ENCODE measurements at regions not wholly inside any gene's neighbourhood (a gene's known extent, or its start where the extent isn't known, plus 50 kb on each side); places are given as distances from the start of the nearest gene placed in this dataset.

- Mint-ChIP-seq H3K27ac (no peak overlapping the region), H3K4me1 (ENCODE audit: low read depth) (no peaks in the 10 kb centered on the region), H3K9me3 (no peaks in the 10 kb centered on the region), H3K27me3 (ENCODE audit: insufficient read depth) (no peaks in the 10 kb centered on the region), H3K36me3 (ENCODE audit: low read depth) (no peaks in the 10 kb centered on the region), H3K4me3 (no peak overlapping the region)
- intact Hi-C loops (cut with micrococcal nuclease): no loop called here
- no peak for DNase-seq (ENCODE audit: low spot score)
Measured at GRCh38 chr1:4060850-4061249, 160.8 kb upstream of the C1orf174 start.

- no peak for DNase-seq (ENCODE audit: low spot score)
- intact Hi-C loops (cut with micrococcal nuclease): no loop called here
Measured at GRCh38 chr1:4061521-4062031, 161.5 kb upstream of the C1orf174 start.

DNA sequence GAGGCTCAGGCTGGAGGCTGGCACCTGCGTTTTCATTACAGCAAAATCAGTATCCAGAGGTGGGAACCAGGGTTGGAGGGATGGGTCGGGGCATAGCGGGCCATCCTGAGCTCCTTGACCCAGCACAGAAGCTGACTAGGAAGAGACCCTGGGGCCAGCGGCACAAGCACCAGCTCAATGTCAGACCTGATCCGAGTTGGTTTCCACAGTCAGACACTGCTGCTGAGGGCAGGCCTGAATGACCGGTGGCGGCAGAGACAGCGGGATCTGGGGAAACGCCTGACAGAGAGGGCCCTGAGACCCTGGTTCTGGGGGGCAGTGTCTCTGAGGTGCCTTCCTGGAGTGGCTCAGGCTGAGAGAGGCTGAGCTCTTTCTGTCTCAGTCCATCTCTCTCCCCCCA is 162.0 kb upstream of the C1orf174 start:
- no peak overlapping the region for H3K27ac Mint-ChIP-seq
- no peak for DNase-seq (ENCODE audit: low spot score)
- H3K4me3 Mint-ChIP-seq: no peak overlapping the region
- no peaks in the 10 kb centered on the region for H3K27me3 Mint-ChIP-seq (ENCODE audit: insufficient read depth)
- H3K4me1 Mint-ChIP-seq (ENCODE audit: low read depth): no peaks in the 10 kb centered on the region
- no peaks in the 10 kb centered on the region for H3K36me3 Mint-ChIP-seq (ENCODE audit: low read depth)
- intact Hi-C loops (cut with micrococcal nuclease): no loop called here
- H3K9me3 Mint-ChIP-seq: no peaks in the 10 kb centered on the region

More at GRCh38 chr1:4061521-4062031, 161.5 kb upstream of the C1orf174 start:
- Mint-ChIP-seq H3K36me3 (ENCODE audit: low read depth) (no peaks in the 10 kb centered on the region), H3K4me1 (ENCODE audit: low read depth) (no peaks in the 10 kb centered on the region), H3K9me3 (no peaks in the 10 kb centered on the region), H3K4me3 (no peak overlapping the region), H3K27me3 (ENCODE audit: insufficient read depth) (no peaks in the 10 kb centered on the region), H3K27ac (no peak overlapping the region)

- Mint-ChIP-seq H3K4me3 (no peak overlapping the region), H3K27me3 (ENCODE audit: insufficient read depth) (no peaks in the 10 kb centered on the region), H3K36me3 (ENCODE audit: low read depth) (no peaks in the 10 kb centered on the region), H3K4me1 (ENCODE audit: low read depth) (no peaks in the 10 kb centered on the region), H3K9me3 (no peaks in the 10 kb centered on the region), H3K27ac (no peak overlapping the region)
- DNase-seq (ENCODE audit: low spot score): no peak
- intact Hi-C loops (cut with micrococcal nuclease): no loop called here
Measured at GRCh38 chr1:4062560-4062959, 162.5 kb upstream of the C1orf174 start.

DNA sequence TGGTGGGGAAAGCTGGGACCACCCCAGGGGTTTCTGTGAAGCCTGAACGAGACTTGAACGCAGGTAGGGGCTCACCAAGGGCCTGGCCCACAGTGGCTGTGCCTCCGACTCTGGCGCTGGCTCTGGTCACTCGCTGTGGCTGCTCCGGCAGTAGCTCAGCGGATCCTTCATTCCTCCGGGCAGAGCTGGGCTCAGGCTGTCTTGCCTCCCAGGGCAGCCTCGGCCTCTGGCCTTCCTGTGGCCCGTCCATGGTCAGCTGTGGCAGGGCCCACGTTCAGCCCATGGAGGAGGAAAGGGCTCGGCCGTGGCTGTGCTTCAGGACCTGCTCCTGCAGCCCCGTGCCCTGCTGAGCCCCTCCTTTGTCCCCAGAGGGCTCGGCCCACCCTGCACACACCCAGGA is 162.9 kb upstream of the C1orf174 start:
- no peaks in the 10 kb centered on the region for H3K9me3 Mint-ChIP-seq
- no peak for DNase-seq (ENCODE audit: low spot score)
- H3K36me3 Mint-ChIP-seq (ENCODE audit: low read depth): no peaks in the 10 kb centered on the region
- H3K27ac Mint-ChIP-seq: no peak overlapping the region
- H3K27me3 Mint-ChIP-seq (ENCODE audit: insufficient read depth): no peaks in the 10 kb centered on the region
- H3K4me3 Mint-ChIP-seq: no peak overlapping the region
- intact Hi-C loops (cut with micrococcal nuclease): no loop called here
- H3K4me1 Mint-ChIP-seq (ENCODE audit: low read depth): no peaks in the 10 kb centered on the region

DNA sequence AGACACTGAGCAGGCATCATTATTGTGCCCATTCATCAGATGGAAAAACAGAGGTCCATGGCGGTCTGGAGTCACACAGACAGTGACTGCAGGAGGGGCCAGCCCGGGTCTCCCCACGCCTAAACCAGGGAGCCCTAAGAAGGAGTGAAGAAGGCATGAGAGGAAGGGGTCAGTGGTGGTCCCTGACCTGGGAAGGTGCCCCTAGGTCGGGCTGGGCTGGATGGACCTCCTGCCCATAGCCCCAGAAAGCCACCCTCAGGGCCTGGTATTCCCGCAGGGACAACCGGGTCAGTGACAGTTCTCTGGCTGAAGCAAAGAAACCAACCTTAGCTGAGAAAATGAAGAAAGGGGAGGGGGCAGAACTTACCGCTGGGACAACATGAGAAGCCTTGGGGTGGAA is 163.4 kb upstream of the C1orf174 start:
- H3K27me3 Mint-ChIP-seq (ENCODE audit: insufficient read depth): no peaks in the 10 kb centered on the region
- H3K27ac Mint-ChIP-seq: no peak overlapping the region
- DNase-seq (ENCODE audit: low spot score): no peak
- H3K9me3 Mint-ChIP-seq: no peaks in the 10 kb centered on the region
- H3K36me3 Mint-ChIP-seq (ENCODE audit: low read depth): no peaks in the 10 kb centered on the region
- intact Hi-C loops (cut with micrococcal nuclease): no loop called here
- no peak overlapping the region for H3K4me3 Mint-ChIP-seq
- H3K4me1 Mint-ChIP-seq (ENCODE audit: low read depth): no peaks in the 10 kb centered on the region

- Mint-ChIP-seq H3K27me3 (ENCODE audit: insufficient read depth) (no peaks in the 10 kb centered on the region), H3K9me3 (no peaks in the 10 kb centered on the region), H3K4me3 (no peak overlapping the region), H3K27ac (no peak overlapping the region), H3K36me3 (ENCODE audit: low read depth) (no peaks in the 10 kb centered on the region), H3K4me1 (ENCODE audit: low read depth) (no peaks in the 10 kb centered on the region)
- intact Hi-C loops (cut with micrococcal nuclease): no loop called here
- DNase-seq (ENCODE audit: low spot score): no peak
Measured at GRCh38 chr1:4064150-4064889, 164.2 kb upstream of the C1orf174 start.

DNA sequence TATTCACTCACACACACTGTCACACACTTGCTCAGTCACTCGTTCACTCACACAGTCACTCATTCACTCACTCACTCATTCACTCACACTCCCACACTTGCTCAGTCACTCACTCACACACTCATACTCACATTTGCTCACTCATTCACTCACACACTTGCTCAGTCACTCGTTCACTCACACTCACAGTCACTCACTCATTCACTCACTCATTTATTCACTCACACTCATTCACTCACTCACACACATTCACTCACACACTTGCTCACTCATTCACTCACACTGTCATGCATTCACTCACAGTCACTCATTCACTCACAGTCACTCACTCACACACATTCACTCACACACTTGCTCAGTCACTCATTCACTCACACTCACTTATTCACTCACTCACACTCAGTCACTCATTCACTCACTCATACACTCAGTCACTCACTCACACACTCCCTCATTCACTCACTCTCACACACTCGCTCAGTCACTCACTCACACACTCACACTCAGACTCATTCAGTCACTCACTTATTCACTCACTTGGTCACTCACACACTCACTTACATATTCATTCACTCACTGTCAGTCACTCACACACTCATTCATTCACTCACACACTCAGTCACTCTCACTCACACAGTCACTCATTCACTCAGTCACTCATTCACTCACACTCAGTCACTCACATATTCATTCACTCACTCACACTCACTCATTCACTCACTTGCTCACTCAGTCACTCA is 167.0 kb upstream of the C1orf174 start:
- intact Hi-C loops (cut with micrococcal nuclease): no loop called here

GRCh38 chr1:4068076-4068475 is 168.0 kb upstream of the C1orf174 start:
- H3K4me1 Mint-ChIP-seq (ENCODE audit: low read depth): no peaks in the 10 kb centered on the region
- no peak for DNase-seq (ENCODE audit: low spot score)
- no peaks in the 10 kb centered on the region for H3K9me3 Mint-ChIP-seq
- H3K27ac Mint-ChIP-seq: no peak overlapping the region
- intact Hi-C loops (cut with micrococcal nuclease): no loop called here
- H3K36me3 Mint-ChIP-seq (ENCODE audit: low read depth): no peaks in the 10 kb centered on the region
- no peaks in the 10 kb centered on the region for H3K27me3 Mint-ChIP-seq (ENCODE audit: insufficient read depth)
- no peak overlapping the region for H3K4me3 Mint-ChIP-seq

More for the DNA sequence above, 167.0 kb upstream of the C1orf174 start:
- Mint-ChIP-seq H3K27ac (no peak overlapping the region), H3K36me3 (ENCODE audit: low read depth) (no peaks in the 10 kb centered on the region), H3K4me3 (no peak overlapping the region), H3K27me3 (ENCODE audit: insufficient read depth) (no peaks in the 10 kb centered on the region), H3K9me3 (no peaks in the 10 kb centered on the region), H3K4me1 (ENCODE audit: low read depth) (no peaks in the 10 kb centered on the region)
- no peak for DNase-seq (ENCODE audit: low spot score)

DNA sequence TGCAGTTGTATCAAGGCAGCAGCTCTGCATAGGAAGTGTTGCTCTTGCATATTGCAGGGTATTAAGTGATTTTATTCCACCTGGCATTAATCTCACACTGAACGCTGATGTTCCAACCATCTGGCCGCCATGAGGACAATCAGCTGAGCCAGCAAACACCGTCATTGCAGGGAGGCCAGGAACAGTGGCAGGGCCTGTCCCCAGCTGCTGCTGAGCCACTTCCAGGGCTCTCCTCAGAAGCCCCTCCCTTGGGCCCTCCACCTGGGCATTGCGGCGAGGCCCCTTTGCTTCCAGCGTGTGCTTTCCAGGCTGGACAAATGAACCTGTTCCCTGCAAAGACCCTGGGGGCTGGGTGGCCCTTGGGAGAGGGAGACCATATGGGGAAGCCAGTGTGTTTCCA is 171.6 kb upstream of the C1orf174 start:
- no peak for DNase-seq (ENCODE audit: low spot score)
- no peak overlapping the region for H3K27ac Mint-ChIP-seq
- no peak overlapping the region for H3K4me3 Mint-ChIP-seq
- H3K27me3 Mint-ChIP-seq (ENCODE audit: insufficient read depth): no peaks in the 10 kb centered on the region
- no peaks in the 10 kb centered on the region for H3K4me1 Mint-ChIP-seq (ENCODE audit: low read depth)
- intact Hi-C loops (cut with micrococcal nuclease): no loop called here
- no peaks in the 10 kb centered on the region for H3K9me3 Mint-ChIP-seq
- no peaks in the 10 kb centered on the region for H3K36me3 Mint-ChIP-seq (ENCODE audit: low read depth)

DNA sequence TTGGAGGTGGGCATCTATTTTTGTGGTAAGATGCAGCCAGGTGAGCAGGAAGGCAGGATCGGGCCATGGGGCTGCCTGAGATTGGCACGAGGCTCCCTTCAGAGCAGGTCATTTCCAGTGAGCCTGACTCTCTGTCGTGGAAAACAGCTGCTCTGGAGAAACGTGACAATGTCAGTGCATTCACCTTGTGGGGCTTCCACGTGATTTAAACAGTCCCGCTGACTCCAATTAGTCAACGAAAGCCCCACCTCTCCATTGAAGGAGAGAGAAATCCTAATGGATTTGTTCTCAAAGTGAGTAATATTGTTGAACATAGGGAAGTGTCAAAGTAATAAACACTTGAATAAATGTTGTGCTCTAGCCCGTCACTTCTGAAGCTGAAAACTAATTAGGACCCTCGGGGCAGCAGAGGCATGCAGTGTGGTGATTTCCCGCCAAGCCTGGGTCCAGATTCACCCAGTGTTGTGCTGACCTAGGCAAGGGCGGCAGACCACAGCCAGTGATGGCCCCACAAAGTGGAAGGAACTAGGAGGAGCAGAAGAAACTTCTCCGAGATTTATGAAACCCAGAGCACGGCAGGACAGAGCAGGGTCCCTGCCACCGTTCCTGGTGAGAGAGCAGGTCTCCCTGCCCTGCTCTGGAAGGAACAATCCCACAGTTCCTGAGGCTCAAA is 172.5 kb upstream of the C1orf174 start:
- intact Hi-C loops (cut with micrococcal nuclease): no loop called here
- H3K4me3 Mint-ChIP-seq: no peak overlapping the region
- no peaks in the 10 kb centered on the region for H3K36me3 Mint-ChIP-seq (ENCODE audit: low read depth)
- no peaks in the 10 kb centered on the region for H3K27me3 Mint-ChIP-seq (ENCODE audit: insufficient read depth)
- H3K4me1 Mint-ChIP-seq (ENCODE audit: low read depth): no peaks in the 10 kb centered on the region
- no peaks in the 10 kb centered on the region for H3K9me3 Mint-ChIP-seq
- H3K27ac Mint-ChIP-seq: no peak overlapping the region
- no peak for DNase-seq (ENCODE audit: low spot score)

- Mint-ChIP-seq H3K4me1 (ENCODE audit: low read depth) (no peaks in the 10 kb centered on the region), H3K4me3 (no peak overlapping the region), H3K9me3 (peaks cover 4% of the 10 kb centered on the region), H3K27ac (no peak overlapping the region), H3K27me3 (ENCODE audit: insufficient read depth) (no peaks in the 10 kb centered on the region), H3K36me3 (ENCODE audit: low read depth) (no peaks in the 10 kb centered on the region)
- no peak for DNase-seq (ENCODE audit: low spot score)
- intact Hi-C loops (cut with micrococcal nuclease): no loop called here
Measured at GRCh38 chr1:4075436-4076225, 175.6 kb upstream of the C1orf174 start.

All from activated T-helper 1 cell treated with anti-CD3 and anti-CD28 coated beads, Interleukin-12 subunit alpha, Interleukin-12 subunit beta, Interleukin-2, Interleukin-4 antibody, amounts not matched to agents 30 ng/mL and 10 ng/mL and 1 ng/mL, durations not matched to agents 14 hours and 24 hours and 36 hours (primary cell).